GM23338 (cell line): ENCODE measurements at regions not wholly inside any gene's neighbourhood (a gene's known extent, or its start where the extent isn't known, plus 50 kb on each side); places are given as distances from the start of the nearest gene placed in this dataset.

Source experiments
- ATAC-seq: fragments of 200-7000 bp; cut with Tn5 transposase; 3 replicates; pipeline ENCODE4 v1.9.1; 2020
- DNase-seq: peaks from one replicate; pipeline ENCODE4 v3.0.0-alpha.2; 2015; ENCODE audit warnings: low spot score
- H2AFZ ChIP-seq: fragments of 200-600 bp; sonication (generic); 2 replicates; pipeline ENCODE4 v1.8.0; 2016; ENCODE audit warnings: antibody characterized with exemption, mild to moderate bottlenecking, moderate library complexity
- H3F3A ChIP-seq: fragments of 200-600 bp; sonication (generic); replicated peaks from 2 replicates; pipeline ENCODE4 v1.8.0; 2017; ENCODE audit warnings: antibody characterized with exemption, mixed run types, low read depth
- H3K27ac ChIP-seq: fragments of 200-600 bp; sonication (generic); 2 replicates; pipeline ENCODE4 v1.6.1; 2016; ENCODE audit warnings: low read depth
- H3K27me3 ChIP-seq: fragments of 200-600 bp; sonication (generic); 2 replicates; pipeline ENCODE4 v1.8.0; 2016; ENCODE audit warnings: mild to moderate bottlenecking, mixed run types, moderate library complexity; ENCODE audit not compliant: insufficient read depth
- H3K36me3 ChIP-seq: fragments of 200-600 bp; sonication (generic); 2 replicates; pipeline ENCODE4 v1.8.0; 2016; ENCODE audit warnings: mild to moderate bottlenecking; ENCODE audit not compliant: insufficient read depth
- H3K4me1 ChIP-seq: fragments of 200-600 bp; sonication (generic); 2 replicates; pipeline ENCODE4 v1.8.0; 2016; ENCODE audit warnings: mild to moderate bottlenecking, moderate library complexity; ENCODE audit not compliant: insufficient read depth
- H3K4me2 ChIP-seq: fragments of 200-600 bp; sonication (generic); 2 replicates; pipeline ENCODE4 v1.7.1; 2017; ENCODE audit warnings: mixed run types
- H3K4me3 ChIP-seq: fragments of 200-600 bp; sonication (generic); 2 replicates; pipeline ENCODE4 v1.6.1; 2016; ENCODE audit warnings: mixed run types
- H3K79me2 ChIP-seq: fragments of 200-600 bp; sonication (generic); replicated peaks from 2 replicates; pipeline ENCODE4 v1.8.0; 2017; ENCODE audit warnings: mild to moderate bottlenecking; ENCODE audit not compliant: insufficient read depth
- H3K9me2 ChIP-seq: fragments of 200-600 bp; sonication (generic); 2 replicates; pipeline ENCODE4 v1.8.0; 2017; ENCODE audit not compliant: insufficient read depth
- H4K20me1 ChIP-seq: fragments of 200-600 bp; sonication (generic); replicated peaks from 2 replicates; pipeline ENCODE4 v1.8.0; 2017; ENCODE audit warnings: mild to moderate bottlenecking; ENCODE audit not compliant: insufficient read depth
- H3K27ac Mint-ChIP-seq: 2 replicates; pipeline ENCODE4 v1.8.0; 2020; ENCODE audit warnings: inconsistent platforms, mild to moderate bottlenecking, moderate library complexity, mixed read lengths
- H3K27me3 Mint-ChIP-seq: 3 replicates; pipeline ENCODE4 v1.8.0; 2022; ENCODE audit warnings: low read depth, mild to moderate bottlenecking, moderate library complexity, mixed read lengths, inconsistent platforms; ENCODE audit not compliant: insufficient read depth, poor library complexity
- H3K36me3 Mint-ChIP-seq: 3 replicates; pipeline ENCODE4 v1.8.0; 2021; ENCODE audit warnings: low read depth, mild to moderate bottlenecking, inconsistent platforms, moderate library complexity, mixed read lengths
- H3K4me1 Mint-ChIP-seq: 3 replicates; pipeline ENCODE4 v1.8.0; 2020; ENCODE audit warnings: mild to moderate bottlenecking, inconsistent platforms, mixed read lengths
- H3K4me3 Mint-ChIP-seq: 3 replicates; pipeline ENCODE4 v1.8.0; 2021; ENCODE audit warnings: moderate library complexity, mild to moderate bottlenecking, inconsistent platforms, mixed read lengths
- H3K9me3 Mint-ChIP-seq: 3 replicates; pipeline ENCODE4 v1.8.0; 2020; ENCODE audit warnings: moderate library complexity, mild to moderate bottlenecking, inconsistent platforms, mixed read lengths
- ETS1 ChIP-seq: IDR thresholded peaks from 2 replicates; pipeline ENCODE4 v1.6.1; 2016; ENCODE audit warnings: antibody characterized with exemption
- EZH2 ChIP-seq: fragments of 200-600 bp; sonication (generic); IDR thresholded peaks from one replicate; pipeline ENCODE4 v1.8.0; 2017; ENCODE audit warnings: antibody characterized with exemption, mild to moderate bottlenecking, low read depth; ENCODE audit not compliant: unreplicated experiment
- JUNB ChIP-seq: IDR thresholded peaks from one replicate; pipeline ENCODE4 v1.6.1; 2016; ENCODE audit warnings: antibody characterized with exemption; ENCODE audit not compliant: unreplicated experiment
- NANOG ChIP-seq: IDR thresholded peaks from 2 replicates; pipeline ENCODE4 v1.6.1; 2016; ENCODE audit warnings: antibody characterized with exemption, borderline replicate concordance
- POLR2AphosphoS5 ChIP-seq: IDR thresholded peaks from 2 replicates; pipeline ENCODE4 v1.6.1; 2016; ENCODE audit warnings: antibody characterized with exemption, low read depth
- STAT1 ChIP-seq: IDR thresholded peaks from one replicate; pipeline ENCODE4 v1.6.1; 2016; ENCODE audit warnings: antibody characterized with exemption; ENCODE audit not compliant: unreplicated experiment
- ZNF114 ChIP-seq: fragments of 250-450 bp; sonication (Bioruptor Pico); IDR thresholded peaks from 2 replicates; pipeline ENCODE4 v1.5.0; 2020; ENCODE audit warnings: mild to moderate bottlenecking, moderate library complexity
- ZNF331 ChIP-seq: fragments of 250-450 bp; sonication (Bioruptor Pico); IDR thresholded peaks from 2 replicates; pipeline ENCODE4 v1.5.0; 2020; ENCODE audit warnings: low read depth, mild to moderate bottlenecking, moderate library complexity
- ZNF462 ChIP-seq: fragments of 250-450 bp; sonication (Bioruptor Pico); IDR thresholded peaks from 2 replicates; pipeline ENCODE4 v1.5.0; 2020; ENCODE audit warnings: mild to moderate bottlenecking, moderate library complexity

- no peak for TF ChIP-seq ZNF114 (CRISPR knock-in tag)
- TF ChIP-seq ZNF462 (CRISPR knock-in tag): no peak
- TF ChIP-seq ZNF331 (CRISPR knock-in tag): no peak
Measured at GRCh38 chr3:26536955-26537354, 85.6 kb upstream of the LRRC3B start (continued).

- no peak overlapping the region for H3K27ac Mint-ChIP-seq
- H3K4me1 Mint-ChIP-seq: no peaks in the 10 kb centered on the region
- Histone ChIP-seq H3K79me2 (no peaks in the 10 kb centered on the region), H3K27me3 (no peaks in the 10 kb centered on the region), H3K27ac (no peak overlapping the region), H2AFZ (no peak overlapping the region), H3K4me3 (no peak overlapping the region), H3K36me3 (no peaks in the 10 kb centered on the region), H3K9me2 (no peaks in the 10 kb centered on the region), H3F3A (no peaks in the 10 kb centered on the region), H4K20me1 (no peaks in the 10 kb centered on the region), H3K4me1 (no peaks in the 10 kb centered on the region), H3K4me2 (no peak overlapping the region)
- DNase-seq: no peak
- H3K4me3 Mint-ChIP-seq: no peak overlapping the region
- H3K36me3 Mint-ChIP-seq: no peaks in the 10 kb centered on the region
- H3K27me3 Mint-ChIP-seq: no peaks in the 10 kb centered on the region
- H3K9me3 Mint-ChIP-seq: no peaks in the 10 kb centered on the region
- no peak for ATAC-seq
- TF ChIP-seq ZNF331 (CRISPR knock-in tag): no peak
- TF ChIP-seq STAT1: no peak
- TF ChIP-seq POLR2AphosphoS5: no peak
- TF ChIP-seq ZNF114 (CRISPR knock-in tag): no peak
- TF ChIP-seq JUNB: no peak
- TF ChIP-seq ETS1: no peak
- no peak for TF ChIP-seq NANOG
- no peak for TF ChIP-seq EZH2
- TF ChIP-seq ZNF462 (CRISPR knock-in tag): no peak
Measured at GRCh38 chr3:26550413-26550812, 72.2 kb upstream of the LRRC3B start.
